ENCODE measurements at regions not wholly inside any gene's neighbourhood (a gene's known extent, or its start where the extent isn't known, plus 50 kb on each side); places are given as distances from the start of the nearest gene placed in this dataset.

DNA sequence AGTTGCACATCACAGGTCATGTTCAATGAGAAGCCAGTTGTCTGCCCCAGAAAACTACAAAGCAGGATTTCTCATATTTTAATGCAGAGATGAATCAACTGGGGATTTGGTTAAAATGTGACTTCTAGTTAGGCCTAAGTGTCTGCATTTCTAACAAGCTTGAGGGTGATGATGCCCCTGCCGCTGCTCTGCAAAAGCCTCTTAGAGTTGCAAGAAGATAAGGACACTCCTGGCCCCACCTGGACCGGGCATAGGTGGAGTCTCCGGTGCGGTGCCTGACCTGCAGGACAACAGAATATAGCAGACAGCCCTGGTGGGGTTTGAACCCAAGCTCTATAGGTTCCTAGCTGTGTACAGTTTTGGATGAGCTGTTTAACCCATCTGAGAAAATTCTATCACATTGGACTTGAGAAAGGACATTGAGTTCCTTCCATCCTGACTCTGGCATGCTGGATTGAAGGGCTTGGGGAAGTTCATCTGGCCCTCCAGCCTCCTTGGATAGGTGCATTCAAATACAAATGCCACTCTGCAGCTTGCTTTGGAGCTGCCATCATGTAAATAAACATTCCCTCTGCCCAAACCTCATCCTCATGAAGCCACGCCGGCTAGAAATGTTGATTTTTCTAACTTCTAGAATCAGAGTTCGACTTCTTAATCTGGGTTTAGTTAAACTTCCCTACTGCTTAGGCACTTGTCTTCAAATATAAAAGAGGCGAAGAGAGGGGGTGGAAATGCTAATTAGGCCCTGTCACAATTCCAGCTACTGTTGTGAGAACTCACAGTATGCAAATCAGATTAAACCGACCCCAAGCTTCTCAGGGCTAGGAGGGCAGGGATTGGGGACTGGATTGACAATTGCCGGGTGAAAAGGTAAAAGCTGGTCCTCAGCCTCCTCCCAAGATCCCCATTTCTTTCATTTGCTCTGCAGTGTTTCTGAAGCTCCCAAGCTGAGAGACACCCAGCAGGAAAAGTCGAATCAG, 1225.6 kb downstream of the VRK1 start:
- TF ChIP-seq, protein P1, sequence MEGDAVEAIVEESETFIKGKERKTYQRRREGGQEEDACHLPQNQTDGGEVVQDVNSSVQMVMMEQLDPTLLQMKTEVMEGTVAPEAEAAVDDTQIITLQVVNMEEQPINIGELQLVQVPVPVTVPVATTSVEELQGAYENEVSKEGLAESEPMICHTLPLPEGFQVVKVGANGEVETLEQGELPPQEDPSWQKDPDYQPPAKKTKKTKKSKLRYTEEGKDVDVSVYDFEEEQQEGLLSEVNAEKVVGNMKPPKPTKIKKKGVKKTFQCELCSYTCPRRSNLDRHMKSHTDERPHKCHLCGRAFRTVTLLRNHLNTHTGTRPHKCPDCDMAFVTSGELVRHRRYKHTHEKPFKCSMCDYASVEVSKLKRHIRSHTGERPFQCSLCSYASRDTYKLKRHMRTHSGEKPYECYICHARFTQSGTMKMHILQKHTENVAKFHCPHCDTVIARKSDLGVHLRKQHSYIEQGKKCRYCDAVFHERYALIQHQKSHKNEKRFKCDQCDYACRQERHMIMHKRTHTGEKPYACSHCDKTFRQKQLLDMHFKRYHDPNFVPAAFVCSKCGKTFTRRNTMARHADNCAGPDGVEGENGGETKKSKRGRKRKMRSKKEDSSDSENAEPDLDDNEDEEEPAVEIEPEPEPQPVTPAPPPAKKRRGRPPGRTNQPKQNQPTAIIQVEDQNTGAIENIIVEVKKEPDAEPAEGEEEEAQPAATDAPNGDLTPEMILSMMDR (IDR thresholded peaks at IDR 0.05; ENCODE audit: control insufficient read depth, extremely low read depth, insufficient read depth) = no peak
- no peak for DNase-seq (ENCODE audit: low read depth)
- H3K4me3 ChIP-seq (ENCODE audit: low read depth, low read length) = no peak overlapping the region

DNA sequence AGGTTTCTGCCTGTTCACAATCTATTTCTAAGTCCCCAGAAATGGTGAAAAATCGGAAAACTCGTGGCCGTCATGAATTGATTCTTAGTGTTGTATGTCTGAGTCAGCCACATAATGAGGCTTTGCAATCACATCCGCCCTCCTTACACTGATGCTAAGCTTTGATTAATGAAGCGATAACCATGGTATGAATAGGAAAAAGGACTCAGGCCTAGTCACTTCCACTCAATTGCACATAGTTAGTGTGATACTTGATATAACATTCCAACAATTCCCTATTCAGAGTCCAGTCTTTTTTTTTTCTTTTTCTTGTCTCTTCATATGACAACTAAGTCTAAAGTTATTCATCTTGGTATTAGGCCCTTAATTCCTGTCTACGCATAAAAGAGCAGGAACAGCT, 1231.0 kb downstream of the VRK1 start:
- no peak overlapping the region for H3K4me3 ChIP-seq (ENCODE audit: low read depth, low read length)
- TF ChIP-seq, protein P1 (IDR thresholded peaks at IDR 0.05; ENCODE audit: control insufficient read depth, extremely low read depth, insufficient read depth) = no peak
- no peak for DNase-seq (ENCODE audit: low read depth)

DNA sequence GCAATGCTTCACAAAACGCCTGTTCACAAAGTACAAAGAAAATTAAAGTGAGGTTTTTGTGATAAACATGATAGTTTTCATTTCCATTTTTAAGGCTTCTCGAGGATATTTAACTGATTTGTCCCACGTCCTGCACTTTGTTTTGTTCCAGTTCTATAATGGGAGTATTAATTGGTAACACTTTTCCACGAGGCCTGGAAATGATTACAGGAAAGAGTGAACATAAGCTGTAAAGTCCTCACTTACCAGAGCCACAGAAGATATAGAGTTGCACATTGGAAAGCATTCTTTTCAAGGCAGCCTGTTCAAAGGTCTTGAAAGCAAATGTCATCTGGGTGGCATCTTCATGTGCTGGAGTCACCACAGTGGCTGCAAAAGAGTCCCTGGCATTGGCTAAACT, 1236.6 kb downstream of the BCL11B start:
- H3K4me3 ChIP-seq (ENCODE audit: low read depth, low read length) = no peak overlapping the region
- DNase-seq (ENCODE audit: low read depth) = no peak
- TF ChIP-seq, protein P1 (IDR thresholded peaks at IDR 0.05; ENCODE audit: control insufficient read depth, extremely low read depth, insufficient read depth) = no peak

DNA sequence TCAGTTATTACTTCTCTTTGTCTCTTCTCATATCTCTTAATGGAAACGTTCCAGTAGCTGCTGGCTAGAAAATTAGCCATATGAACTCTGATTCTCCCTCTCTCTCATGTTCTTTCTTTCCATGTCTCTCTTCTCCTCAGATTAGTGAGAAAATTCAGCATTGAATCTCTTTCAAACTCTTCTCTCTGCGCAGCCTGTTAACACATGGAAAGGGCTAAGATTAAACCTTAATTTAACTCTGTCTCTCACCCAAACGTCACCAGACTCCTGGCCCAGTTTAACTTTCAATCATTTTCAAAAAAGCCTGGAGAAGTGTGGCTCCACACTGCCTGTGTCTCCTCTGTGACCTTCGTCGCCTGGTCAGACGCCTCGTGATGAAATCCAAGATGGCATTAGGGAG, 1234.2 kb downstream of the BCL11B start:
- no peak overlapping the region for H3K4me3 ChIP-seq (ENCODE audit: low read depth, low read length)
- TF ChIP-seq, protein P1 (IDR thresholded peaks at IDR 0.05; ENCODE audit: control insufficient read depth, extremely low read depth, insufficient read depth) = no peak
- DNase-seq (ENCODE audit: low read depth) = no peak

DNA sequence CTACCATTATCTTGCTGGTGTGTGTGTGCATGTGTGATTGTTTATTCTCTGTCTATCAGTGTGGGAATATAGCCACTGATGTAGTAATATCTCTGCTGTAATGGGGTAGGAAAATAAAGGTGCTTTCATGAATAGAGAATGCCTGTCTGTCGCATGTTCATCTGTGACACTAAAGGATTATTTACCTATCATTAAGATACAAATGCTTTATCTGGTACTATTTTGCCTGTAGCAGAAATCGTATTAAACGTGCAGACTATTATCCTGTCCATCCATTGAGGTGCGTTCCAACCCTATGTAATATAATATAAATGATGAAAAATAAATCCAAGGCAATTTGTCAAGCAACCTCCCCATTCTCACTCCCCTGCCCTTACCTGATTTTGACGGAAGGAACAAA, 1215.1 kb downstream of the BCL11B start:
- no peak overlapping the region for H3K4me3 ChIP-seq (ENCODE audit: low read depth, low read length)
- TF ChIP-seq, protein P1 (IDR thresholded peaks at IDR 0.05; ENCODE audit: control insufficient read depth, extremely low read depth, insufficient read depth) = no peak
- DNase-seq (ENCODE audit: low read depth) = no peak

DNA sequence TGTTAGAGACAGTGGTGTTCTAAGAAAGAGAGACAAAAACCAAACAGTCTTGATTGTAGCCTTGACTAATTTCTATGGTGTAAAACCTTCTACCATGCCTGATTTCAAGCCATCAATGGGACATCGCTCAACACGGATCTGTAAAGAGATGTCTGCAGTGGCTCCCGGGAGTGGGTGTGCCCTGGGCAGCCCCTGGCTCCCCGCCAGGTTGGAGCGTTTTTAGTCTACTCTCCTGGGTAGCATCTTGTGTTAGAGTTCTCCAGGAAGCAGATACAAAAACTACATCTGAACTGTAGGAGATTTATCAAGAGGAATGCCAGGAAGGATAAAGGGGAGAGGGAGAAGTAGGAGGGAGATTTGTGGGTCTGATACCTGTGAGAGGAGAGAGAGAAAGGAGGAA, 1212.9 kb downstream of the BCL11B start:
- DNase-seq (ENCODE audit: low read depth) = no peak
- TF ChIP-seq, protein P1 (IDR thresholded peaks at IDR 0.05; ENCODE audit: control insufficient read depth, extremely low read depth, insufficient read depth) = no peak
- no peak overlapping the region for H3K4me3 ChIP-seq (ENCODE audit: low read depth, low read length)

Data from LNCaP clone FGC (cell line).